HEK293 (cell line): ENCODE measurements at regions not wholly inside any gene's neighbourhood (a gene's known extent, or its start where the extent isn't known, plus 50 kb on each side); places are given as distances from the start of the nearest gene placed in this dataset.

Experiments used
- CTCF ChIA-PET: fragments of 350-600 bp; formaldehyde crosslinking; extraction: SDS; loops from one replicate; lab custom pipeline; 2021; ENCODE audit warnings: antibody characterized with exemption; lab: Yijun Ruan, JAX
- POLR2A ChIA-PET: fragments of 300-600 bp; formaldehyde crosslinking; extraction: SDS; loops from one replicate; lab custom pipeline; 2020; ENCODE audit warnings: antibody characterized with exemption, inconsistent platforms; lab: Yijun Ruan, JAX
- H3K27ac ChIP-seq: fragments of 200-500 bp; sonication (Bioruptor generic); 2 replicates; pipeline ENCODE4 v1.5.1; 2014; ENCODE audit warnings: low read depth, low read length, control low read depth, inconsistent platforms; ENCODE audit errors: extremely low read depth
- H3K36me3 ChIP-seq, 2 experiments: fragments of 200-500 bp in 1 of 2; sonication (Bioruptor generic) in 1 of 2; 1 replicate in 1 of 2; 2 replicates in 1 of 2; pipeline ENCODE4 v1.5.1; 2014 to 2017; ENCODE audit warnings: inconsistent platforms in 2 of 2, low read length in 2 of 2; ENCODE audit not compliant: control insufficient read depth in 2 of 2, insufficient read depth in 1 of 2
- H3K4me1 ChIP-seq: fragments of 200-500 bp; sonication (Bioruptor generic); 2 replicates; pipeline ENCODE4 v1.5.1; 2014; ENCODE audit warnings: mild to moderate bottlenecking, low read length, inconsistent platforms; ENCODE audit not compliant: control insufficient read depth, insufficient read depth
- H3K4me3 ChIP-seq: 2 replicates; pipeline ENCODE4 v1.5.1; 2011; ENCODE audit warnings: low read depth, mild to moderate bottlenecking, control low read depth, low read length, moderate library complexity
- H3K9me3 ChIP-seq: fragments of 200-500 bp; sonication (Bioruptor generic); 2 replicates; pipeline ENCODE4 v1.5.1; 2014; ENCODE audit warnings: low read depth, low read length, inconsistent platforms; ENCODE audit not compliant: control insufficient read depth, insufficient read depth
- KLF9 ChIP-seq: fragments of 450-650 bp; formaldehyde crosslinking; IDR thresholded peaks from 2 replicates; pipeline ENCODE4 v1.5.1; 2016; ENCODE audit warnings: missing biosample characterization, missing genetic modification characterization, low read depth
- SALL2 ChIP-seq: fragments of 450-650 bp; formaldehyde crosslinking; IDR thresholded peaks from 2 replicates; pipeline ENCODE4 v1.5.0; 2017; ENCODE audit warnings: missing biosample characterization, mild to moderate bottlenecking, missing genetic modification characterization, borderline replicate concordance
- TCF7L2 ChIP-seq: IDR thresholded peaks from 2 replicates; pipeline ENCODE4 v1.6.1; 2011; ENCODE audit warnings: low read depth, mild to moderate bottlenecking, inconsistent platforms, low read length, moderate library complexity, borderline replicate concordance
- ZNF175 ChIP-seq: fragments of 450-650 bp; formaldehyde crosslinking; IDR thresholded peaks from 2 replicates; pipeline ENCODE4 v1.5.1; 2016; ENCODE audit warnings: missing biosample characterization, missing genetic modification characterization
- ZNF404 ChIP-seq: fragments of 450-650 bp; formaldehyde crosslinking; IDR thresholded peaks from 2 replicates; pipeline ENCODE4 v1.5.1; 2017; ENCODE audit warnings: missing biosample characterization, missing genetic modification characterization
- ZNF560 ChIP-seq: fragments of 450-650 bp; formaldehyde crosslinking; IDR thresholded peaks from 2 replicates; pipeline ENCODE4 v1.5.1; 2017; ENCODE audit warnings: missing biosample characterization, missing genetic modification characterization, borderline replicate concordance
- ZNF664 ChIP-seq: fragments of 450-650 bp; formaldehyde crosslinking; IDR thresholded peaks from 2 replicates; pipeline ENCODE4 v1.5.1; 2016; ENCODE audit warnings: missing biosample characterization, missing genetic modification characterization
- ZNF792 ChIP-seq: fragments of 450-650 bp; formaldehyde crosslinking; IDR thresholded peaks from 2 replicates; pipeline ENCODE4 v1.5.1; 2016; ENCODE audit warnings: missing biosample characterization, missing genetic modification characterization
- ZNF843 ChIP-seq: fragments of 450-650 bp; formaldehyde crosslinking; IDR thresholded peaks from 2 replicates; pipeline ENCODE4 v1.5.1; 2016; ENCODE audit warnings: missing biosample characterization, missing genetic modification characterization
- TF ChIP-seq, protein P1 (sequence below): fragments of 450-650 bp; formaldehyde crosslinking; IDR thresholded peaks from 2 replicates; pipeline ENCODE4 v1.5.1; 2016; ENCODE audit warnings: missing biosample characterization, missing genetic modification characterization
- TF ChIP-seq, protein P2 (sequence below): fragments of 450-650 bp; formaldehyde crosslinking; IDR thresholded peaks from 2 replicates; pipeline ENCODE4 v1.5.1; 2016; ENCODE audit warnings: missing biosample characterization, missing genetic modification characterization
- TF ChIP-seq, protein P3 (sequence below): fragments of 450-650 bp; formaldehyde crosslinking; IDR thresholded peaks from 2 replicates; pipeline ENCODE4 v1.5.1; 2016; ENCODE audit warnings: missing biosample characterization, missing genetic modification characterization
- TF ChIP-seq, protein P4 (sequence below): fragments of 450-650 bp; formaldehyde crosslinking; IDR thresholded peaks from 2 replicates; pipeline ENCODE4 v1.5.1; 2016; ENCODE audit warnings: missing biosample characterization, missing genetic modification characterization, borderline replicate concordance
- TF ChIP-seq, protein P5 (sequence below): fragments of 450-650 bp; formaldehyde crosslinking; IDR thresholded peaks from 2 replicates; pipeline ENCODE4 v1.5.1; 2017; ENCODE audit warnings: missing biosample characterization, missing genetic modification characterization
- TF ChIP-seq, protein P6 (sequence below): fragments of 450-650 bp; formaldehyde crosslinking; optimal IDR thresholded peaks from 2 replicates; pipeline ENCODE3; 2016; ENCODE audit warnings: missing biosample characterization, mild to moderate bottlenecking, missing genetic modification characterization

DNA sequence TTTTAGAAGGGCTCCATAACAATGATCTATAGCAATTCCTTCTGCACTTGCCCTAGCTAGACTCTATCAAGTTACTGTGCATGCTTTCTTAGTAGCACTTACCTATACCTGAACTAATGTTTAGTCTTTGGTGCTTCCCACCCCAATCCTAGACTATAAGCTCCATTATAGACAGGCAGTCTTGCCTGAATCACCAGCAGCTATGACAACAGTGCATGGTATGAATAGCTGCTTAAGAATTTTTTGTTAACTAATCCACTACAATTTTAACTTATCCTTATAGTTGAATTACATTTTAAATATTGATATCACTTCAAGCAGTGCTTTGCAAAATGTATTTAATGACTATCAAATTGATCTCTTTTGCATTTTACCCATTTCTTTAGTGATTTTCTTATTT is 164.3 kb downstream of the RPS12 start:
- H3K4me3 ChIP-seq: no peak overlapping the region
- H3K4me1 ChIP-seq: peaks cover 6% of the 10 kb centered on the region; the same call in 1 of the 2 replicates
- no peak overlapping the region for H3K27ac ChIP-seq
- H3K36me3 ChIP-seq: no peaks in the 10 kb centered on the region
- ChIA-PET CTCF (interaction anchor here (0.6 to 1.1 kb wide), 2 partner anchors 16 to 574 kb away, joined by 3 to 5 read pairs; no protein-coding TSS in a partner anchor), POLR2A (no interaction called here)
- TF ChIP-seq ZNF664 (tag by site-specific recombination) (no peak), ZNF404 (tag by site-specific recombination) (no peak), ZNF560 (tag by site-specific recombination) (no peak), ZNF175 (tag by site-specific recombination) (no peak), KLF9 (no peak), SALL2 (no peak), TCF7L2 (no peak), ZNF843 (tag by site-specific recombination) (no peak), ZNF792 (tag by site-specific recombination) (no peak)
- TF ChIP-seq, protein P1, sequence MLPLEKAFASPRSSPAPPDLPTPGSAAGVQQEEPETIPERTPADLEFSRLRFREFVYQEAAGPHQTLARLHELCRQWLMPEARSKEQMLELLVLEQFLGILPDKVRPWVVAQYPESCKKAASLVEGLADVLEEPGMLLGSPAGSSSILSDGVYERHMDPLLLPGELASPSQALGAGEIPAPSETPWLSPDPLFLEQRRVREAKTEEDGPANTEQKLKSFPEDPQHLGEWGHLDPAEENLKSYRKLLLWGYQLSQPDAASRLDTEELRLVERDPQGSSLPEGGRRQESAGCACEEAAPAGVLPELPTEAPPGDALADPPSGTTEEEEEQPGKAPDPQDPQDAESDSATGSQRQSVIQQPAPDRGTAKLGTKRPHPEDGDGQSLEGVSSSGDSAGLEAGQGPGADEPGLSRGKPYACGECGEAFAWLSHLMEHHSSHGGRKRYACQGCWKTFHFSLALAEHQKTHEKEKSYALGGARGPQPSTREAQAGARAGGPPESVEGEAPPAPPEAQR (tag by site-specific recombination): no peak
- TF ChIP-seq, protein P2, sequence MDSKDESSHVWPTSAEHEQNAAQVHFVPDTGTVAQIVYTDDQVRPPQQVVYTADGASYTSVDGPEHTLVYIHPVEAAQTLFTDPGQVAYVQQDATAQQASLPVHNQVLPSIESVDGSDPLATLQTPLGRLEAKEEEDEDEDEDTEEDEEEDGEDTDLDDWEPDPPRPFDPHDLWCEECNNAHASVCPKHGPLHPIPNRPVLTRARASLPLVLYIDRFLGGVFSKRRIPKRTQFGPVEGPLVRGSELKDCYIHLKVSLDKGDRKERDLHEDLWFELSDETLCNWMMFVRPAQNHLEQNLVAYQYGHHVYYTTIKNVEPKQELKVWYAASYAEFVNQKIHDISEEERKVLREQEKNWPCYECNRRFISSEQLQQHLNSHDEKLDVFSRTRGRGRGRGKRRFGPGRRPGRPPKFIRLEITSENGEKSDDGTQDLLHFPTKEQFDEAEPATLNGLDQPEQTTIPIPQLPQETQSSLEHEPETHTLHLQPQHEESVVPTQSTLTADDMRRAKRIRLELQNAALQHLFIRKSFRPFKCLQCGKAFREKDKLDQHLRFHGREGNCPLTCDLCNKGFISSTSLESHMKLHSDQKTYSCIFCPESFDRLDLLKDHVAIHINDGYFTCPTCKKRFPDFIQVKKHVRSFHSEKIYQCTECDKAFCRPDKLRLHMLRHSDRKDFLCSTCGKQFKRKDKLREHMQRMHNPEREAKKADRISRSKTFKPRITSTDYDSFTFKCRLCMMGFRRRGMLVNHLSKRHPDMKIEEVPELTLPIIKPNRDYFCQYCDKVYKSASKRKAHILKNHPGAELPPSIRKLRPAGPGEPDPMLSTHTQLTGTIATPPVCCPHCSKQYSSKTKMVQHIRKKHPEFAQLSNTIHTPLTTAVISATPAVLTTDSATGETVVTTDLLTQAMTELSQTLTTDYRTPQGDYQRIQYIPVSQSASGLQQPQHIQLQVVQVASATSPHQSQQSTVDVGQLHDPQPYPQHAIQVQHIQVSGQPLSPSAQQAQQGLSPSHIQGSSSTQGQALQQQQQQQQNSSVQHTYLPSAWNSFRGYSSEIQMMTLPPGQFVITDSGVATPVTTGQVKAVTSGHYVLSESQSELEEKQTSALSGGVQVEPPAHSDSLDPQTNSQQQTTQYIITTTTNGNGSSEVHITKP (tag by site-specific recombination): no peak
- TF ChIP-seq, protein P3, sequence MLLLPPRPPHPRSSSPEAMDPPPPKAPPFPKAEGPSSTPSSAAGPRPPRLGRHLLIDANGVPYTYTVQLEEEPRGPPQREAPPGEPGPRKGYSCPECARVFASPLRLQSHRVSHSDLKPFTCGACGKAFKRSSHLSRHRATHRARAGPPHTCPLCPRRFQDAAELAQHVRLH (tag by site-specific recombination): no peak
- TF ChIP-seq, protein P4, sequence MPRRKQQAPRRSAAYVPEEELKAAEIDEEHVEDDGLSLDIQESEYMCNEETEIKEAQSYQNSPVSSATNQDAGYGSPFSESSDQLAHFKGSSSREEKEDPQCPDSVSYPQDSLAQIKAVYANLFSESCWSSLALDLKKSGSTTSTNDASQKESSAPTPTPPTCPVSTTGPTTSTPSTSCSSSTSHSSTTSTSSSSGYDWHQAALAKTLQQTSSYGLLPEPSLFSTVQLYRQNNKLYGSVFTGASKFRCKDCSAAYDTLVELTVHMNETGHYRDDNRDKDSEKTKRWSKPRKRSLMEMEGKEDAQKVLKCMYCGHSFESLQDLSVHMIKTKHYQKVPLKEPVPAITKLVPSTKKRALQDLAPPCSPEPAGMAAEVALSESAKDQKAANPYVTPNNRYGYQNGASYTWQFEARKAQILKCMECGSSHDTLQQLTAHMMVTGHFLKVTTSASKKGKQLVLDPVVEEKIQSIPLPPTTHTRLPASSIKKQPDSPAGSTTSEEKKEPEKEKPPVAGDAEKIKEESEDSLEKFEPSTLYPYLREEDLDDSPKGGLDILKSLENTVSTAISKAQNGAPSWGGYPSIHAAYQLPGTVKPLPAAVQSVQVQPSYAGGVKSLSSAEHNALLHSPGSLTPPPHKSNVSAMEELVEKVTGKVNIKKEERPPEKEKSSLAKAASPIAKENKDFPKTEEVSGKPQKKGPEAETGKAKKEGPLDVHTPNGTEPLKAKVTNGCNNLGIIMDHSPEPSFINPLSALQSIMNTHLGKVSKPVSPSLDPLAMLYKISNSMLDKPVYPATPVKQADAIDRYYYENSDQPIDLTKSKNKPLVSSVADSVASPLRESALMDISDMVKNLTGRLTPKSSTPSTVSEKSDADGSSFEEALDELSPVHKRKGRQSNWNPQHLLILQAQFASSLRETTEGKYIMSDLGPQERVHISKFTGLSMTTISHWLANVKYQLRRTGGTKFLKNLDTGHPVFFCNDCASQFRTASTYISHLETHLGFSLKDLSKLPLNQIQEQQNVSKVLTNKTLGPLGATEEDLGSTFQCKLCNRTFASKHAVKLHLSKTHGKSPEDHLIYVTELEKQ: no peak
- no peaks in the 10 kb centered on the region for H3K9me3 ChIP-seq

DNA sequence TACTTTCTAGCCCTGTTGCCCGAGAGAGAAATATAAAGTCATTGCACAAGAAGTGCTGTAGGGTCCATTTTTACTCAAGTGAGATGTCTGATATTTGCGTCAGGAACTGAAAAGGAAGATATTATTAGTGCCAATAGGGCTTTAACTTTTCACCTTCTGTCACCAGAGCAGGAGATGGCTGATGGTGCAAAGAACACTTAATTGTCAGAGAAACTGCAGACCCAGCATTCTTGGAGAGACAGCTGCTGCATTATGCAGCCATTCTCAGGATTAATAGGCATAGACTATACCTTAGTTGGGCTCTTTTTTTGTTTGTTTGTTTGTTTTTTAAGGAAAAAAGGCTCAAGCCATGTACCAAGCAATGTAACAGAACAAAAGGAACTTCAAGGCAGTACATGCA is 179.4 kb downstream of the RPS12 start:
- Histone ChIP-seq H3K4me1 (no peaks in the 10 kb centered on the region), H3K27ac (no peak overlapping the region), H3K9me3 (no peaks in the 10 kb centered on the region), H3K4me3 (no peak overlapping the region), H3K36me3 (no peaks in the 10 kb centered on the region)
- POLR2A ChIA-PET: no interaction called here
- CTCF ChIA-PET: no interaction called here
- TF ChIP-seq, protein P5, sequence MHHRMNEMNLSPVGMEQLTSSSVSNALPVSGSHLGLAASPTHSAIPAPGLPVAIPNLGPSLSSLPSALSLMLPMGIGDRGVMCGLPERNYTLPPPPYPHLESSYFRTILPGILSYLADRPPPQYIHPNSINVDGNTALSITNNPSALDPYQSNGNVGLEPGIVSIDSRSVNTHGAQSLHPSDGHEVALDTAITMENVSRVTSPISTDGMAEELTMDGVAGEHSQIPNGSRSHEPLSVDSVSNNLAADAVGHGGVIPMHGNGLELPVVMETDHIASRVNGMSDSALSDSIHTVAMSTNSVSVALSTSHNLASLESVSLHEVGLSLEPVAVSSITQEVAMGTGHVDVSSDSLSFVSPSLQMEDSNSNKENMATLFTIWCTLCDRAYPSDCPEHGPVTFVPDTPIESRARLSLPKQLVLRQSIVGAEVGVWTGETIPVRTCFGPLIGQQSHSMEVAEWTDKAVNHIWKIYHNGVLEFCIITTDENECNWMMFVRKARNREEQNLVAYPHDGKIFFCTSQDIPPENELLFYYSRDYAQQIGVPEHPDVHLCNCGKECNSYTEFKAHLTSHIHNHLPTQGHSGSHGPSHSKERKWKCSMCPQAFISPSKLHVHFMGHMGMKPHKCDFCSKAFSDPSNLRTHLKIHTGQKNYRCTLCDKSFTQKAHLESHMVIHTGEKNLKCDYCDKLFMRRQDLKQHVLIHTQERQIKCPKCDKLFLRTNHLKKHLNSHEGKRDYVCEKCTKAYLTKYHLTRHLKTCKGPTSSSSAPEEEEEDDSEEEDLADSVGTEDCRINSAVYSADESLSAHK: no peak
- TF ChIP-seq, protein P6, sequence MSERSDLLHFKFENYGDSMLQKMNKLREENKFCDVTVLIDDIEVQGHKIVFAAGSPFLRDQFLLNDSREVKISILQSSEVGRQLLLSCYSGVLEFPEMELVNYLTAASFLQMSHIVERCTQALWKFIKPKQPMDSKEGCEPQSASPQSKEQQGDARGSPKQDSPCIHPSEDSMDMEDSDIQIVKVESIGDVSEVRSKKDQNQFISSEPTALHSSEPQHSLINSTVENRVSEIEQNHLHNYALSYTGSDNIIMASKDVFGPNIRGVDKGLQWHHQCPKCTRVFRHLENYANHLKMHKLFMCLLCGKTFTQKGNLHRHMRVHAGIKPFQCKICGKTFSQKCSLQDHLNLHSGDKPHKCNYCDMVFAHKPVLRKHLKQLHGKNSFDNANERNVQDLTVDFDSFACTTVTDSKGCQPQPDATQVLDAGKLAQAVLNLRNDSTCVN (tag by site-specific recombination): no peak
